Uterus (tissue), 2 donors: ENCODE measurements at regions not wholly inside any gene's neighbourhood (a gene's known extent, or its start where the extent isn't known, plus 50 kb on each side); places are given as distances from the start of the nearest gene placed in this dataset.

ENCODE experiments used
- CTCF ChIP-seq, 4 experiments: fragments of 200-600 bp in 2 of 4; fragments of 450-650 bp in 2 of 4; sonication (generic) in 2 of 4; IDR thresholded peaks; one replicate each; pipeline ENCODE4 v1.5.1; 2016 to 2019; ENCODE audit warnings: antibody characterized with exemption in 4 of 4, mild to moderate bottlenecking in 2 of 4, moderate library complexity in 1 of 4
- POLR2A ChIP-seq, 2 donors: fragments of 450-650 bp; IDR thresholded peaks; one replicate each; pipeline ENCODE4 v1.6.1; 2016; ENCODE audit warnings: antibody characterized with exemption in 2 of 2, mild to moderate bottlenecking in 1 of 2, moderate library complexity in 1 of 2

DNA sequence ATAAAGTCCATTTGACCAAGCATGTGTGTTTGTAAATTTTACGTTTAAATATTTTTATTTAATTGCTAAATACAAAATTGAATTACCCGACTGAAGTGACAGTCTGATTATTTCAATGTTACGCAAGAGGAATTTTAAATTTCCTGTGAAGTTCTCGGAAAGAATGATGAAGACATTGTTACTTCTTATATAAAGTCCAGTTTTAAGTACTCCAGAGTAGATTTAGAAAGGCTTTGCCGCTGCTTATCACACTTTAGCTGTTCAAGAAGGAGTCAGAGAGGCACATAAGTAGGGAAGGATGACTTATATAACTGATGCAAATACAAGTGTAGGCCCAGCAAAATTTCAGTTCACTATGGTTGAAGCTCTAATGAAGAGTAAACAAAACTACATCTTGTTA lies 265.1 kb upstream of the CITED2 start:
- TF ChIP-seq CTCF (IDR thresholded peaks at IDR 0.05) (no peak), POLR2A (IDR thresholded peaks at IDR 0.05) (no peak)
